ENCODE measurements at regions not wholly inside any gene's neighbourhood (a gene's known extent, or its start where the extent isn't known, plus 50 kb on each side); places are given as distances from the start of the nearest gene placed in this dataset.

- TF ChIP-seq REST (IDR thresholded peaks at IDR 0.05; ENCODE audit: low read depth) (no peak), TEAD4 (IDR thresholded peaks at IDR 0.05) (no peak), RAD21 (IDR thresholded peaks at IDR 0.05; ENCODE audit: low read depth) (no peak), MAX (IDR thresholded peaks at IDR 0.05) (no peak), EGR1 (IDR thresholded peaks at IDR 0.05) (no peak), FOXM1 (IDR thresholded peaks at IDR 0.05; ENCODE audit: borderline replicate concordance, low read depth) (no peak), CEBPB (IDR thresholded peaks at IDR 0.05) (no peak), CREB1 (IDR thresholded peaks at IDR 0.05; ENCODE audit: low read depth) (no peak), USF1 (IDR thresholded peaks at IDR 0.05) (no peak), YY1 (IDR thresholded peaks at IDR 0.05; ENCODE audit: low read depth) (no peak)
These were observed 415.6 kb downstream of the NPHP4 start for GRCh38 chr1:5576673-5577065.

GRCh38 chr1:5576011-5576672, 416.1 kb downstream of the NPHP4 start:
- TF ChIP-seq MAX (IDR thresholded peaks at IDR 0.05) (no peak), TAF1 (IDR thresholded peaks at IDR 0.05; ENCODE audit: low read depth) (no peak), REST (IDR thresholded peaks at IDR 0.05; ENCODE audit: low read depth) (no peak), YY1 (IDR thresholded peaks at IDR 0.05; ENCODE audit: low read depth) (no peak), TEAD4 (IDR thresholded peaks at IDR 0.05) (no peak), EGR1 (IDR thresholded peaks at IDR 0.05) (no peak), CEBPB (IDR thresholded peaks at IDR 0.05) (no peak), EP300 (IDR thresholded peaks at IDR 0.05; ENCODE audit: borderline replicate concordance) (no peak), TCF12 (IDR thresholded peaks at IDR 0.05; ENCODE audit: low read depth) (no peak), RAD21 (IDR thresholded peaks at IDR 0.05; ENCODE audit: low read depth) (no peak), NFIC (IDR thresholded peaks at IDR 0.05) (no peak), CREB1 (IDR thresholded peaks at IDR 0.05; ENCODE audit: low read depth) (no peak)

GRCh38 chr1:5575396-5575940, 416.8 kb downstream of the NPHP4 start:
- TF ChIP-seq NFIC (IDR thresholded peaks at IDR 0.05) (no peak), RAD21 (IDR thresholded peaks at IDR 0.05; ENCODE audit: low read depth) (no peak)

GRCh38 chr1:5574641-5575040, 417.6 kb downstream of the NPHP4 start:
- no peak for TF ChIP-seq MAX (IDR thresholded peaks at IDR 0.05)
- no peak for TF ChIP-seq TCF12 (IDR thresholded peaks at IDR 0.05; ENCODE audit: low read depth)
- no peak for TF ChIP-seq TEAD4 (IDR thresholded peaks at IDR 0.05)

- TF ChIP-seq NFIC (IDR thresholded peaks at IDR 0.05) (no peak), EP300 (IDR thresholded peaks at IDR 0.05; ENCODE audit: borderline replicate concordance) (no peak), CREB1 (IDR thresholded peaks at IDR 0.05; ENCODE audit: low read depth) (no peak), FOXM1 (IDR thresholded peaks at IDR 0.05; ENCODE audit: borderline replicate concordance, low read depth) (no peak), RAD21 (IDR thresholded peaks at IDR 0.05; ENCODE audit: low read depth) (no peak), REST (IDR thresholded peaks at IDR 0.05; ENCODE audit: low read depth) (no peak), EGR1 (IDR thresholded peaks at IDR 0.05) (no peak), USF1 (IDR thresholded peaks at IDR 0.05) (no peak), ZBTB7A (IDR thresholded peaks at IDR 0.05; ENCODE audit: low read depth) (no peak), TCF12 (IDR thresholded peaks at IDR 0.05; ENCODE audit: low read depth) (no peak), YY1 (IDR thresholded peaks at IDR 0.05; ENCODE audit: low read depth) (no peak), TEAD4 (IDR thresholded peaks at IDR 0.05) (no peak), CEBPB (IDR thresholded peaks at IDR 0.05) (no peak), TAF1 (IDR thresholded peaks at IDR 0.05; ENCODE audit: low read depth) (no peak)
These were observed 419.4 kb downstream of the NPHP4 start for GRCh38 chr1:5572794-5573193.

Data from Ishikawa (cell line).